HCT116 (cell line): ENCODE measurements at regions not wholly inside any gene's neighbourhood (a gene's known extent, or its start where the extent isn't known, plus 50 kb on each side); places are given as distances from the start of the nearest gene placed in this dataset.

ENCODE experiments used
- ATAC-seq: fragments of 200-7000 bp; cut with Tn5 transposase; 2 replicates; pipeline ENCODE4 v1.9.1; 2020; ENCODE audit warnings: mild to moderate bottlenecking, moderate library complexity
- BruUV-seq: library from RNA; stranded (reverse); fragments of 400-500 nt; replicated peaks from 2 replicates; lab custom pipeline; 2021; lab: Mats Ljungman, UMichigan
- CTCF ChIA-PET: fragments of 300-600 bp; sonication (Branson Sonifier 250); formaldehyde crosslinking; loops from one replicate; lab custom pipeline; 2021; ENCODE audit warnings: antibody characterized with exemption; lab: Charles Lee
- POLR2A ChIA-PET: fragments of 300-600, 350-600 bp; sonication (Branson Sonifier 250); formaldehyde crosslinking; loops from one replicate; lab custom pipeline; 2021; ENCODE audit warnings: antibody characterized with exemption; lab: Charles Lee
- RAD21 ChIA-PET, 2 experiments: fragments of 300-600 bp; sonication (Branson Sonifier 250); formaldehyde crosslinking; loops; one replicate each; lab custom pipeline; 2023; ENCODE audit warnings: low total read pairs in 2 of 2; ENCODE audit not compliant: uncharacterized antibody in 2 of 2, unreplicated experiment in 2 of 2, low non-redundant PET in 1 of 2; lab: Charles Lee
- DNase-seq: peaks from one replicate; pipeline ENCODE4 v3.0.0-alpha.2; 2010; ENCODE audit warnings: low read depth, low spot score
- H2AFZ ChIP-seq: fragments of 200-600 bp; shearing (Covaris generic), sonication (generic); 2 replicates; pipeline ENCODE4 v1.6.1; 2017; ENCODE audit warnings: low read depth, mixed run types, mixed read lengths, antibody characterized with exemption, low read length; ENCODE audit not compliant: poor library complexity, severe bottlenecking
- H3K27ac ChIP-seq: 2 replicates; pipeline ENCODE4 v1.5.1; 2012; ENCODE audit warnings: low read depth, low read length
- H3K27me3 ChIP-seq: fragments of 200-600 bp; sonication (generic); 2 replicates; pipeline ENCODE4 v1.6.1; 2016; ENCODE audit warnings: mixed run types, low read length, mixed read lengths; ENCODE audit not compliant: insufficient read depth
- H3K36me3 ChIP-seq, 2 experiments: fragments of 200-500 bp in 1 of 2; fragments of 200-600 bp in 1 of 2; sonication (Bioruptor generic) in 1 of 2; sonication (generic) in 1 of 2; 2 replicates each; pipeline versions ENCODE4 v1.5.1 to v1.6.1; 2014 to 2016; ENCODE audit warnings: low read length in 2 of 2, inconsistent platforms in 1 of 2, mixed read lengths in 1 of 2, mixed run types in 1 of 2; ENCODE audit not compliant: insufficient read depth in 2 of 2, control insufficient read depth in 1 of 2
- H3K4me1 ChIP-seq, 2 experiments: fragments of 200-600 bp in 1 of 2; sonication (generic) in 1 of 2; 2 replicates each; pipeline versions ENCODE4 v1.5.1 to v1.6.1; 2012 to 2017; ENCODE audit warnings: low read length in 2 of 2, inconsistent platforms in 1 of 2, mild to moderate bottlenecking in 1 of 2, mixed read lengths in 1 of 2, mixed run types in 1 of 2, moderate library complexity in 1 of 2; ENCODE audit not compliant: insufficient read depth in 2 of 2, control insufficient read depth in 1 of 2
- H3K4me2 ChIP-seq: fragments of 200-600 bp; sonication (generic); 2 replicates; pipeline ENCODE4 v1.6.1; 2017; ENCODE audit warnings: mixed run types, low read length, mixed read lengths
- H3K4me3 ChIP-seq, 2 experiments: fragments of 200-600 bp in 1 of 2; sonication (generic) in 1 of 2; replicated peaks in 1 of 2; 2 replicates each; pipeline ENCODE4 v1.5.1; 2011 to 2016; ENCODE audit warnings: low read length in 2 of 2, control low read depth in 1 of 2, low read depth in 1 of 2, mild to moderate bottlenecking in 1 of 2, mixed read lengths in 1 of 2, mixed run types in 1 of 2
- H3K79me2 ChIP-seq: fragments of 200-600 bp; sonication (generic); 2 replicates; pipeline ENCODE4 v1.6.1; 2017; ENCODE audit warnings: mild to moderate bottlenecking, mixed run types, low read length, moderate library complexity, mixed read lengths; ENCODE audit not compliant: insufficient read depth
- H3K9ac ChIP-seq: fragments of 200-600 bp; sonication (generic); 2 replicates; pipeline ENCODE4 v1.6.1; 2016; ENCODE audit warnings: low read length, mixed read lengths
- H3K9me2 ChIP-seq: fragments of 200-600 bp; sonication (generic), shearing (Covaris generic); 2 replicates; pipeline ENCODE4 v1.6.1; 2017; ENCODE audit warnings: mixed run types, mild to moderate bottlenecking, moderate library complexity; ENCODE audit not compliant: insufficient read depth
- H3K9me3 ChIP-seq, 2 experiments: fragments of 200-500 bp in 1 of 2; fragments of 200-600 bp in 1 of 2; sonication (Bioruptor generic) in 1 of 2; sonication (generic) in 1 of 2; 2 replicates each; pipeline ENCODE4 v1.6.1; 2014 to 2017; ENCODE audit warnings: low read length in 2 of 2, mixed read lengths in 2 of 2, inconsistent platforms in 1 of 2, low read depth in 1 of 2, mild to moderate bottlenecking in 1 of 2, mixed run types in 1 of 2, moderate library complexity in 1 of 2; ENCODE audit not compliant: control insufficient read depth in 1 of 2, insufficient read depth in 1 of 2
- H4K20me1 ChIP-seq: fragments of 200-600 bp; sonication (generic), shearing (Covaris generic); 2 replicates; pipeline ENCODE4 v1.6.1; 2017; ENCODE audit warnings: mixed run types, mild to moderate bottlenecking, moderate library complexity; ENCODE audit not compliant: insufficient read depth
- CBX3 ChIP-seq: IDR thresholded peaks from 2 replicates; pipeline ENCODE4 v1.6.1; 2012; ENCODE audit warnings: low read depth
- CEBPB ChIP-seq: IDR thresholded peaks from 2 replicates; pipeline ENCODE4 v1.6.1; 2012; ENCODE audit warnings: low read depth
- CTCF ChIP-seq, 3 experiments: fragments of 200-600 bp in 1 of 3; sonication (generic) in 1 of 3; IDR thresholded peaks in 2 of 3; conservative IDR thresholded peaks in 1 of 3; 2 replicates each; pipeline ENCODE4 v1.5.1; 2012 to 2017; ENCODE audit warnings: low read depth in 2 of 3, low read length in 2 of 3, antibody characterized with exemption in 1 of 3, borderline replicate concordance in 1 of 3, control low read depth in 1 of 3, mild to moderate bottlenecking in 1 of 3, mixed read lengths in 1 of 3, mixed run types in 1 of 3, moderate library complexity in 1 of 3; ENCODE audit not compliant: insufficient read depth in 1 of 3
- EGR1 ChIP-seq: IDR thresholded peaks from 2 replicates; pipeline ENCODE4 v1.6.1; 2012; ENCODE audit warnings: low read depth
- EZH2phosphoT487 ChIP-seq: fragments of 200-600 bp; IDR thresholded peaks from 2 replicates; pipeline ENCODE4 v1.6.1; 2018; ENCODE audit warnings: antibody characterized with exemption, borderline replicate concordance
- POLR2A ChIP-seq: IDR thresholded peaks from 2 replicates; pipeline ENCODE4 v1.7.0; 2011; ENCODE audit warnings: borderline replicate concordance; ENCODE audit not compliant: insufficient read depth, insufficient read length; ENCODE audit errors: extremely low read depth
- POLR2AphosphoS5 ChIP-seq: IDR thresholded peaks from 2 replicates; pipeline ENCODE4 v1.6.1; 2011; ENCODE audit warnings: mild to moderate bottlenecking, low read depth, low read length, moderate library complexity
- RAD21 ChIP-seq: IDR thresholded peaks from 2 replicates; pipeline ENCODE4 v1.6.1; 2012; ENCODE audit warnings: low read depth, mild to moderate bottlenecking
- SP1 ChIP-seq: IDR thresholded peaks from 2 replicates; pipeline ENCODE4 v1.6.1; 2012; ENCODE audit warnings: low read depth
- ZFX ChIP-seq: fragments of 450-650 bp; IDR thresholded peaks from 2 replicates; pipeline ENCODE4 v1.6.1; 2017
- ZNF274 ChIP-seq: fragments of 200-500 bp; sonication (Bioruptor generic); IDR thresholded peaks from 2 replicates; pipeline ENCODE4 v1.6.1; 2014; ENCODE audit warnings: mild to moderate bottlenecking, low read depth, low read length, inconsistent platforms
- intact Hi-C: fragments of 100-400 bp; cut with micrococcal nuclease; formaldehyde crosslinking; loops from 2 replicates; pipeline ENCODE4 v1.10.0; 2022
- TF ChIP-seq, protein P1 (sequence below): IDR thresholded peaks from 2 replicates; pipeline ENCODE4 v1.6.1; 2012
- TF ChIP-seq, protein P2 (sequence below): IDR thresholded peaks from 2 replicates; pipeline ENCODE4 v1.6.1; 2011; ENCODE audit warnings: mild to moderate bottlenecking, low read length, moderate library complexity; ENCODE audit not compliant: insufficient replicate concordance; ENCODE audit errors: extremely low read depth

- ChIA-PET CTCF (no interaction called here), POLR2A (no interaction called here)
- Histone ChIP-seq H3K9ac (no peak overlapping the region), H3K27me3 (no peaks in the 10 kb centered on the region)
- BruUV-seq: no TSS peak
- TF ChIP-seq SP1: no peak
- no peak for TF ChIP-seq CEBPB
- no peak for TF ChIP-seq CBX3
- no peak for TF ChIP-seq ZNF274
- TF ChIP-seq EZH2phosphoT487: no peak
- TF ChIP-seq POLR2A: no peak
- TF ChIP-seq, protein P1, sequence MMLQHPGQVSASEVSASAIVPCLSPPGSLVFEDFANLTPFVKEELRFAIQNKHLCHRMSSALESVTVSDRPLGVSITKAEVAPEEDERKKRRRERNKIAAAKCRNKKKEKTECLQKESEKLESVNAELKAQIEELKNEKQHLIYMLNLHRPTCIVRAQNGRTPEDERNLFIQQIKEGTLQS: no peak
- TF ChIP-seq, protein P2, sequence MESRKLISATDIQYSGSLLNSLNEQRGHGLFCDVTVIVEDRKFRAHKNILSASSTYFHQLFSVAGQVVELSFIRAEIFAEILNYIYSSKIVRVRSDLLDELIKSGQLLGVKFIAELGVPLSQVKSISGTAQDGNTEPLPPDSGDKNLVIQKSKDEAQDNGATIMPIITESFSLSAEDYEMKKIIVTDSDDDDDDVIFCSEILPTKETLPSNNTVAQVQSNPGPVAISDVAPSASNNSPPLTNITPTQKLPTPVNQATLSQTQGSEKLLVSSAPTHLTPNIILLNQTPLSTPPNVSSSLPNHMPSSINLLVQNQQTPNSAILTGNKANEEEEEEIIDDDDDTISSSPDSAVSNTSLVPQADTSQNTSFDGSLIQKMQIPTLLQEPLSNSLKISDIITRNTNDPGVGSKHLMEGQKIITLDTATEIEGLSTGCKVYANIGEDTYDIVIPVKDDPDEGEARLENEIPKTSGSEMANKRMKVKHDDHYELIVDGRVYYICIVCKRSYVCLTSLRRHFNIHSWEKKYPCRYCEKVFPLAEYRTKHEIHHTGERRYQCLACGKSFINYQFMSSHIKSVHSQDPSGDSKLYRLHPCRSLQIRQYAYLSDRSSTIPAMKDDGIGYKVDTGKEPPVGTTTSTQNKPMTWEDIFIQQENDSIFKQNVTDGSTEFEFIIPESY: no peak
- TF ChIP-seq ZFX: no peak
- no peak for TF ChIP-seq POLR2AphosphoS5
- no peak for TF ChIP-seq RAD21
- TF ChIP-seq CTCF (IDR thresholded peaks at IDR 0.05 in 2 of 3, conservative IDR thresholded peaks at IDR 0.05 in 1 of 3; ENCODE audit: borderline replicate concordance in 1 of 3, insufficient read depth in 1 of 3, low read depth in 2 of 3, low read length in 2 of 3): no peak
- no peak for TF ChIP-seq EGR1
- TF ChIP-seq, all 23 proteins: peak for 0
- intact Hi-C loops: no loop called here
- peaks cover 0 to 8% of the 10 kb centered on the region in 2 experiments; a peak in 2 of 4 replicates for H3K4me1 ChIP-seq
- no peaks in the 10 kb centered on the region for H3K9me2 ChIP-seq
- DNase-seq (no peak), ATAC-seq (no peak)
- no peak overlapping the region for H2AFZ ChIP-seq
- no peaks in the 10 kb centered on the region for H3K9me3 ChIP-seq
- H3K79me2 ChIP-seq: no peaks in the 10 kb centered on the region
- no peak overlapping the region for H3K4me3 ChIP-seq
- no peaks in the 10 kb centered on the region for H3K36me3 ChIP-seq
- no peaks in the 10 kb centered on the region for H4K20me1 ChIP-seq
- no peak overlapping the region for H3K4me2 ChIP-seq
- RAD21 ChIA-PET: no interaction called here
- H3K27ac ChIP-seq: no peak overlapping the region
Measured at GRCh38 chr4:149965206-149965605, 113.0 kb upstream of the DCLK2 start.
